ENCODE measurements at regions not wholly inside any gene's neighbourhood (a gene's known extent, or its start where the extent isn't known, plus 50 kb on each side); places are given as distances from the start of the nearest gene placed in this dataset.

GRCh38 chr1:173302366-173302765 is 95.2 kb upstream of the TNFSF4 start (continued):
- TF ChIP-seq MGA (IDR thresholded peaks at IDR 0.05) (no peak), KLF1 (tag; IDR thresholded peaks at IDR 0.05) (no peak), ZNF766 (CRISPR knock-in tag; conservative IDR thresholded peaks at IDR 0.05) (no peak; the same call in 1 of the 2 replicates), ZNF57 (CRISPR knock-in tag; IDR thresholded peaks at IDR 0.05) (0 out of 2 replicates have a peak, but pooled peaks have one; percentile 32), NR4A1 (CRISPR knock-in tag; IDR thresholded peaks at IDR 0.05) (no peak), NR4A1 (tag; IDR thresholded peaks at IDR 0.05) (peak; percentile 30; the same call in 1 of the 2 replicates), CBFA2T3 (IDR thresholded peaks at IDR 0.05) (peak; percentile 56), NR2C2 (CRISPR knock-in tag; IDR thresholded peaks at IDR 0.05) (no peak), NR2C2 (tag; IDR thresholded peaks at IDR 0.05) (peak; percentile 81), TAL1 (IDR thresholded peaks at IDR 0.05) (peak; percentile 48; the same call in 1 of the 2 replicates), ZNF592 (IDR thresholded peaks at IDR 0.05) (peak; percentile 77)
